ENCODE measurements at regions not wholly inside any gene's neighbourhood (a gene's known extent, or its start where the extent isn't known, plus 50 kb on each side); places are given as distances from the start of the nearest gene placed in this dataset.

DNA sequence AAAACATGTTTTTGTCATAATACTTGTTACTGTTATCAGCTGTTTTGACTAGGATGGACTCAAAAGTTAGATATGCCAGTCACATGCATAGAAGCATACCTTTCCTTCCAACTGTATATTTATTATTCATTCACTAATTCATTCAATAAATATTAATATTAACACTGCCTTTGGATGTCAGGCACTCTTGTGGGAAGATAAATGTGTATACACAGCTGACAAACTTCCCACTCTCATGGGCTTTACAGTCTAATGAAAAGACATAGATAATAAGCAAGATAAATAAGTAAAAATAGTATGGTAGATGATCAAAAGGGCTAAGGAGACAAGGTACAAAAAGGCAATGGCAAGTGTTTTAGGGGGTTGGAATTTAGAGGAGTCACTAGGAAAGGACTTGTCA, 180.1 kb upstream of the SMIM30 start:
- TF ChIP-seq EP300 (IDR thresholded peaks at IDR 0.05; ENCODE audit: borderline replicate concordance in 1 of 2, low read depth in 1 of 2, low read length in 1 of 2) (no peak), SMC3 (IDR thresholded peaks at IDR 0.05; ENCODE audit: low read depth, low read length) (no peak), POLR2AphosphoS5 (IDR thresholded peaks at IDR 0.05; ENCODE audit: low read depth, low read length) (no peak), FOXM1 (IDR thresholded peaks at IDR 0.05; ENCODE audit: low read depth) (no peak), TCF12 (IDR thresholded peaks at IDR 0.05) (no peak), FOSL2 (IDR thresholded peaks at IDR 0.05; ENCODE audit: borderline replicate concordance, low read depth) (no peak), RAD21 (IDR thresholded peaks at IDR 0.05; ENCODE audit: low read length) (no peak), YY1 (IDR thresholded peaks at IDR 0.05; ENCODE audit: low read depth) (no peak), MXI1 (IDR thresholded peaks at IDR 0.05; ENCODE audit: low read depth, low read length) (no peak), SIN3A (IDR thresholded peaks at IDR 0.05; ENCODE audit: borderline replicate concordance, low read depth, low read length) (no peak), RFX5 (IDR thresholded peaks at IDR 0.05; ENCODE audit: low read length) (no peak)
- TF ChIP-seq, protein P1, sequence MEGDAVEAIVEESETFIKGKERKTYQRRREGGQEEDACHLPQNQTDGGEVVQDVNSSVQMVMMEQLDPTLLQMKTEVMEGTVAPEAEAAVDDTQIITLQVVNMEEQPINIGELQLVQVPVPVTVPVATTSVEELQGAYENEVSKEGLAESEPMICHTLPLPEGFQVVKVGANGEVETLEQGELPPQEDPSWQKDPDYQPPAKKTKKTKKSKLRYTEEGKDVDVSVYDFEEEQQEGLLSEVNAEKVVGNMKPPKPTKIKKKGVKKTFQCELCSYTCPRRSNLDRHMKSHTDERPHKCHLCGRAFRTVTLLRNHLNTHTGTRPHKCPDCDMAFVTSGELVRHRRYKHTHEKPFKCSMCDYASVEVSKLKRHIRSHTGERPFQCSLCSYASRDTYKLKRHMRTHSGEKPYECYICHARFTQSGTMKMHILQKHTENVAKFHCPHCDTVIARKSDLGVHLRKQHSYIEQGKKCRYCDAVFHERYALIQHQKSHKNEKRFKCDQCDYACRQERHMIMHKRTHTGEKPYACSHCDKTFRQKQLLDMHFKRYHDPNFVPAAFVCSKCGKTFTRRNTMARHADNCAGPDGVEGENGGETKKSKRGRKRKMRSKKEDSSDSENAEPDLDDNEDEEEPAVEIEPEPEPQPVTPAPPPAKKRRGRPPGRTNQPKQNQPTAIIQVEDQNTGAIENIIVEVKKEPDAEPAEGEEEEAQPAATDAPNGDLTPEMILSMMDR (IDR thresholded peaks at IDR 0.05), result no peak
- TF ChIP-seq, protein P2, sequence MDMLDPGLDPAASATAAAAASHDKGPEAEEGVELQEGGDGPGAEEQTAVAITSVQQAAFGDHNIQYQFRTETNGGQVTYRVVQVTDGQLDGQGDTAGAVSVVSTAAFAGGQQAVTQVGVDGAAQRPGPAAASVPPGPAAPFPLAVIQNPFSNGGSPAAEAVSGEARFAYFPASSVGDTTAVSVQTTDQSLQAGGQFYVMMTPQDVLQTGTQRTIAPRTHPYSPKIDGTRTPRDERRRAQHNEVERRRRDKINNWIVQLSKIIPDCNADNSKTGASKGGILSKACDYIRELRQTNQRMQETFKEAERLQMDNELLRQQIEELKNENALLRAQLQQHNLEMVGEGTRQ (IDR thresholded peaks at IDR 0.05; ENCODE audit: borderline replicate concordance, low read depth, low read length), result no peak
- TF ChIP-seq, protein P3, sequence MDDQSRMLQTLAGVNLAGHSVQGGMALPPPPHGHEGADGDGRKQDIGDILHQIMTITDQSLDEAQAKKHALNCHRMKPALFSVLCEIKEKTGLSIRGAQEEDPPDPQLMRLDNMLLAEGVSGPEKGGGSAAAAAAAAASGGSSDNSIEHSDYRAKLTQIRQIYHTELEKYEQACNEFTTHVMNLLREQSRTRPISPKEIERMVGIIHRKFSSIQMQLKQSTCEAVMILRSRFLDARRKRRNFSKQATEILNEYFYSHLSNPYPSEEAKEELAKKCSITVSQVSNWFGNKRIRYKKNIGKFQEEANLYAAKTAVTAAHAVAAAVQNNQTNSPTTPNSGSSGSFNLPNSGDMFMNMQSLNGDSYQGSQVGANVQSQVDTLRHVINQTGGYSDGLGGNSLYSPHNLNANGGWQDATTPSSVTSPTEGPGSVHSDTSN (IDR thresholded peaks at IDR 0.05), result no peak
